Calu3 (cell line): ENCODE measurements at regions not wholly inside any gene's neighbourhood (a gene's known extent, or its start where the extent isn't known, plus 50 kb on each side); places are given as distances from the start of the nearest gene placed in this dataset.

Experiments used
- BruUV-seq: library from RNA; stranded (reverse); fragments of 400-500 nt; replicated peaks from 2 replicates; lab custom pipeline; 2021; lab: Mats Ljungman, UMichigan
- CTCF ChIA-PET: fragments of 300-600 bp; sonication (Branson Sonifier 250); formaldehyde crosslinking; loops from one replicate; lab custom pipeline; 2022; ENCODE audit warnings: antibody characterized with exemption; lab: Charles Lee
- DNase-seq: peaks from one replicate; pipeline ENCODE4 v3.0.0; 2022
- H3K27ac Mint-ChIP-seq: one replicate; pipeline ENCODE4 v1.8.0; 2022; ENCODE audit warnings: mixed read lengths; ENCODE audit not compliant: unreplicated experiment
- H3K27me3 Mint-ChIP-seq: one replicate; pipeline ENCODE4 v1.8.0; 2022; ENCODE audit warnings: mixed read lengths; ENCODE audit not compliant: unreplicated experiment
- H3K36me3 Mint-ChIP-seq: one replicate; pipeline ENCODE4 v1.8.0; 2022; ENCODE audit warnings: mild to moderate bottlenecking, moderate library complexity, mixed read lengths; ENCODE audit not compliant: insufficient read depth, unreplicated experiment
- H3K4me1 Mint-ChIP-seq: one replicate; pipeline ENCODE4 v1.8.0; 2022; ENCODE audit warnings: mild to moderate bottlenecking, low read depth, mixed read lengths; ENCODE audit not compliant: unreplicated experiment
- H3K4me3 Mint-ChIP-seq: one replicate; pipeline ENCODE4 v1.8.0; 2022; ENCODE audit warnings: mild to moderate bottlenecking, low read depth, moderate library complexity, mixed read lengths; ENCODE audit not compliant: unreplicated experiment
- H3K9me3 Mint-ChIP-seq: one replicate; pipeline ENCODE4 v1.8.0; 2022; ENCODE audit warnings: low read depth, mixed read lengths; ENCODE audit not compliant: unreplicated experiment
- CTCF ChIP-seq: fragments of 200-600 bp; IDR thresholded peaks from one replicate; pipeline ENCODE4 v1.8.0; 2022; ENCODE audit warnings: antibody characterized with exemption; ENCODE audit not compliant: unreplicated experiment
- intact Hi-C: fragments of 100-400 bp; cut with micrococcal nuclease; formaldehyde crosslinking; loops from one replicate; pipeline ENCODE4 v1.10.0; 2022; ENCODE audit not compliant: unreplicated experiment

- intact Hi-C loops: no loop called here
- no peak for DNase-seq
- Mint-ChIP-seq H3K27me3 (no peaks in the 10 kb centered on the region), H3K4me3 (no peak overlapping the region), H3K9me3 (peaks cover 3% of the 10 kb centered on the region), H3K27ac (no peak overlapping the region), H3K4me1 (no peaks in the 10 kb centered on the region), H3K36me3 (no peaks in the 10 kb centered on the region)
- no TSS peak for BruUV-seq
- CTCF ChIA-PET: no interaction called here
- TF ChIP-seq CTCF: no peak
These were observed 329.6 kb upstream of the ID2 start for GRCh38 chr2:8352296-8352695.

- no peak for TF ChIP-seq CTCF
- CTCF ChIA-PET: no interaction called here
- DNase-seq: no peak
- H3K36me3 Mint-ChIP-seq: no peaks in the 10 kb centered on the region
- no peaks in the 10 kb centered on the region for H3K27me3 Mint-ChIP-seq
- H3K4me1 Mint-ChIP-seq: no peaks in the 10 kb centered on the region
- BruUV-seq: no TSS peak
- no peak overlapping the region for H3K27ac Mint-ChIP-seq
- H3K9me3 Mint-ChIP-seq: peaks cover 3% of the 10 kb centered on the region
- no peak overlapping the region for H3K4me3 Mint-ChIP-seq
- intact Hi-C loops: no loop called here
These were observed 328.9 kb upstream of the ID2 start for GRCh38 chr2:8352989-8353388.

- Mint-ChIP-seq H3K36me3 (no peaks in the 10 kb centered on the region), H3K9me3 (peaks cover 3% of the 10 kb centered on the region), H3K27me3 (no peaks in the 10 kb centered on the region), H3K27ac (no peak overlapping the region), H3K4me3 (no peak overlapping the region), H3K4me1 (no peaks in the 10 kb centered on the region)
- no TSS peak for BruUV-seq
- no peak for DNase-seq
- CTCF ChIA-PET: no interaction called here
- intact Hi-C loops: no loop called here
- TF ChIP-seq CTCF: no peak
These were observed 326.6 kb upstream of the ID2 start for GRCh38 chr2:8355102-8355859.

GRCh38 chr2:8357738-8358518 lies 323.9 kb upstream of the ID2 start:
- Mint-ChIP-seq H3K4me1 (no peaks in the 10 kb centered on the region), H3K4me3 (no peak overlapping the region), H3K9me3 (peaks cover 3% of the 10 kb centered on the region), H3K27me3 (no peaks in the 10 kb centered on the region), H3K36me3 (no peaks in the 10 kb centered on the region), H3K27ac (no peak overlapping the region)
- DNase-seq: no peak
- BruUV-seq: no TSS peak
- intact Hi-C loops: no loop called here
- CTCF ChIA-PET: no interaction called here
- TF ChIP-seq CTCF: no peak
